HG03108 (cell line): ENCODE measurements at regions not wholly inside any gene's neighbourhood (a gene's known extent, or its start where the extent isn't known, plus 50 kb on each side); places are given as distances from the start of the nearest gene placed in this dataset.
"Not testable (repeated sequence)": the region's sequence is repeated elsewhere in the genome, so short reads cannot be mapped to it uniquely, and the experiment has no call there.

Experiments used
- ATAC-seq: cut with Tn5 transposase; IDR thresholded peaks from one replicate; pipeline ENCODE4 v1.9.1; 2021; ENCODE audit warnings: moderate library complexity; ENCODE audit not compliant: unreplicated experiment

GRCh38 chr7:85806321-85806720, 619.5 kb upstream of the SEMA3D start:
- no peak for ATAC-seq

- ATAC-seq, result no peak
Measured at GRCh38 chr7:85805656-85806055, 618.8 kb upstream of the SEMA3D start.

- no peak for ATAC-seq
Measured at GRCh38 chr7:85805249-85805648, 618.4 kb upstream of the SEMA3D start.

GRCh38 chr7:85802211-85802610, 615.4 kb upstream of the SEMA3D start:
- ATAC-seq, result no peak

- ATAC-seq, result no peak
Measured at GRCh38 chr7:85796956-85797355, 610.1 kb upstream of the SEMA3D start.

- ATAC-seq, result not testable (repeated sequence)
Measured at GRCh38 chr7:85791098-85791497, 604.2 kb upstream of the SEMA3D start.

- ATAC-seq, result no peak
Measured at GRCh38 chr7:85781606-85782005, 594.8 kb upstream of the SEMA3D start.

GRCh38 chr7:85776691-85777345, 590.0 kb upstream of the SEMA3D start:
- no peak for ATAC-seq

- no peak for ATAC-seq
Measured at GRCh38 chr7:85775431-85775830, 588.6 kb upstream of the SEMA3D start.

GRCh38 chr7:85774986-85775385, 588.1 kb upstream of the SEMA3D start:
- ATAC-seq, result no peak

- no peak for ATAC-seq
Measured at GRCh38 chr7:85773116-85773728, 586.4 kb upstream of the SEMA3D start.

- no peak for ATAC-seq
Measured at GRCh38 chr7:85771516-85771915, 584.7 kb upstream of the SEMA3D start.

GRCh38 chr7:85770332-85770731, 583.5 kb upstream of the SEMA3D start:
- ATAC-seq, result no peak

- ATAC-seq, result no peak
Measured at GRCh38 chr7:85765698-85766298, 578.9 kb upstream of the SEMA3D start.

GRCh38 chr7:85764034-85764433, 577.2 kb upstream of the SEMA3D start:
- no peak for ATAC-seq

- no peak for ATAC-seq
Measured at GRCh38 chr7:85757348-85757747, 570.5 kb upstream of the SEMA3D start.

- peak; percentile 90 for ATAC-seq
Measured at GRCh38 chr7:85750454-85750949, 563.6 kb upstream of the SEMA3D start.

GRCh38 chr7:85749696-85750453, 563.0 kb upstream of the SEMA3D start:
- ATAC-seq, result peak; percentile 30

GRCh38 chr7:85748861-85749260, 562.0 kb upstream of the SEMA3D start:
- ATAC-seq, result no peak

- ATAC-seq, result no peak
Measured at GRCh38 chr7:85737426-85737825, 550.6 kb upstream of the SEMA3D start.

GRCh38 chr7:85736085-85736484, 549.2 kb upstream of the SEMA3D start:
- ATAC-seq, result no peak

GRCh38 chr7:85734823-85735222, 548.0 kb upstream of the SEMA3D start:
- no peak for ATAC-seq
